ENCODE measurements at regions not wholly inside any gene's neighbourhood (a gene's known extent, or its start where the extent isn't known, plus 50 kb on each side); places are given as distances from the start of the nearest gene placed in this dataset.

- TF ChIP-seq POLR2A (IDR thresholded peaks at IDR 0.05) (no peak), EP300 (IDR thresholded peaks at IDR 0.05) (no peak), CTCF (IDR thresholded peaks at IDR 0.05) (no peak), POLR2AphosphoS5 (IDR thresholded peaks at IDR 0.05) (no peak)
These were observed 154.5 kb upstream of the SATB1 start for GRCh38 chr3:18579661-18580060.

All from suprapubic skin (tissue), 4 donors.